Stomach (tissue), 8 donors: ENCODE measurements at regions not wholly inside any gene's neighbourhood (a gene's known extent, or its start where the extent isn't known, plus 50 kb on each side); places are given as distances from the start of the nearest gene placed in this dataset.
A peak's percentile ranks its signal among the peaks of the same experiment; 100 is the strongest.

Source experiments
- DNase-seq, 2 donors: peaks; one replicate each; pipeline versions ENCODE4 v3.0.0 to v3.0.0-alpha.2; 2013 to 2019
- H3K27ac ChIP-seq, 5 donors: fragments of 200-600 bp in 4 of 5; sonication (generic) in 4 of 5; one replicate each; pipeline ENCODE4 v1.5.1; 2013 to 2019; ENCODE audit warnings: mild to moderate bottlenecking in 1 of 5, moderate library complexity in 1 of 5
- H3K27me3 ChIP-seq, 3 donors: fragments of 200-600 bp; sonication (generic); one replicate each; pipeline ENCODE4 v1.5.1; 2017 to 2019; ENCODE audit warnings: mixed run types in 1 of 3
- H3K36me3 ChIP-seq, 4 donors: fragments of 200-600 bp; sonication (generic); 1 replicate in 3 of 4; 2 replicates in 1 of 4; pipeline ENCODE4 v1.5.1; 2016 to 2019
- H3K4me1 ChIP-seq, 4 donors: fragments of 200-600 bp; sonication (generic); one replicate each; pipeline ENCODE4 v1.5.1; 2016 to 2019
- H3K4me3 ChIP-seq, 4 donors: fragments of 200-600 bp; sonication (generic) in 3 of 4; one replicate each; pipeline ENCODE4 v1.5.1; 2016 to 2019; ENCODE audit warnings: mild to moderate bottlenecking in 1 of 4
- H3K9me3 ChIP-seq, 4 donors: fragments of 200-600 bp; sonication (generic); one replicate each; pipeline ENCODE4 v1.5.1; 2016 to 2019
- CTCF ChIP-seq, 7 experiments: fragments of 450-650 bp in 4 of 7; fragments of 200-600 bp in 3 of 7; sonication (generic) in 3 of 7; IDR thresholded peaks; one replicate each; pipeline ENCODE4 v1.5.1; 2016 to 2019; ENCODE audit warnings: antibody characterized with exemption in 7 of 7, control low read depth in 2 of 7, mild to moderate bottlenecking in 1 of 7
- EP300 ChIP-seq: sonication (generic); formaldehyde crosslinking; IDR thresholded peaks from one replicate; pipeline ENCODE4 v1.6.1; 2017; ENCODE audit warnings: antibody characterized with exemption
- POLR2A ChIP-seq, 4 donors: fragments of 450-650 bp; IDR thresholded peaks; one replicate each; pipeline ENCODE4 v1.6.1; 2016; ENCODE audit warnings: antibody characterized with exemption in 4 of 4, control low read depth in 2 of 4, mild to moderate bottlenecking in 1 of 4, moderate library complexity in 1 of 4
- POLR2AphosphoS5 ChIP-seq, 3 donors: sonication (generic); formaldehyde crosslinking; IDR thresholded peaks; one replicate each; pipeline ENCODE4 v1.6.1; 2016; ENCODE audit warnings: antibody characterized with exemption in 3 of 3
- WGBS, 5 donors: extraction: QIAGEN DNeasy Blood & Tissue Kit in 3 of 5; methylation state at CpG; one replicate each; pipeline versions ENCODE4 v1.1.5 to v1.1.7; 2013 to 2018; 5-methylcytosine and 5-hydroxymethylcytosine counted together
- intact Hi-C: fragments of 100-400 bp; cut with DNase I; formaldehyde crosslinking; loops from one replicate; pipeline ENCODE4 v1.15.1; 2023; ENCODE audit warnings: low total_unique reads
- donor health status: healthy with polysubstance abuse.
- donor health status: Bipolar disorder and iron deficiency.
- donor health status: healthy.

- WGBS, 5 donors = 78 to 90% (median 82%) methylated on average over 3 of the region's 3 CpGs
- Histone ChIP-seq H3K27ac (no peak overlapping the region), H3K9me3 (no peaks in the 10 kb centered on the region)
Observed at GRCh38 chr1:101185421-101185820, 51.4 kb upstream of the S1PR1 start.

GRCh38 chr1:101183388-101183699 lies 53.5 kb upstream of the S1PR1 start:
- TF ChIP-seq POLR2AphosphoS5 (IDR thresholded peaks at IDR 0.05) (no peak), EP300 (no peak), CTCF (IDR thresholded peaks at IDR 0.05) (no peak), POLR2A (IDR thresholded peaks at IDR 0.05) (no peak)
- no peaks in the 10 kb centered on the region for H3K9me3 ChIP-seq
- 34 to 55% (median 35%) methylated on average over 3 of the region's 3 CpGs for WGBS, 5 donors
- intact Hi-C loops = no loop called here
- H3K4me3 ChIP-seq = no peak overlapping the region
- no peak overlapping the region for H3K27ac ChIP-seq
- H3K4me1 ChIP-seq = no peaks in the 10 kb centered on the region
- H3K27me3 ChIP-seq = no peaks in the 10 kb centered on the region
- H3K36me3 ChIP-seq = no peaks in the 10 kb centered on the region
- no peak for DNase-seq

More at GRCh38 chr1:101185421-101185820, 51.4 kb upstream of the S1PR1 start:
- Histone ChIP-seq H3K27me3 (no peaks in the 10 kb centered on the region), H3K36me3 (no peaks in the 10 kb centered on the region), H3K4me3 (no peak overlapping the region), H3K4me1 (no peaks in the 10 kb centered on the region)
- DNase-seq = no peak
- TF ChIP-seq POLR2AphosphoS5 (IDR thresholded peaks at IDR 0.05) = no peak
- TF ChIP-seq CTCF (IDR thresholded peaks at IDR 0.05) = no peak
- no peak for TF ChIP-seq EP300
- no peak for TF ChIP-seq POLR2A (IDR thresholded peaks at IDR 0.05)
- intact Hi-C loops = no loop called here

- intact Hi-C loops = no loop called here
- Histone ChIP-seq H3K36me3 (no peaks in the 10 kb centered on the region), H3K9me3 (no peaks in the 10 kb centered on the region), H3K27me3 (no peaks in the 10 kb centered on the region), H3K27ac (peak overlapping the region in 2 of 5 donors; percentile 7 to 35), H3K4me3 (no peak overlapping the region), H3K4me1 (no peaks in the 10 kb centered on the region)
- no peak for DNase-seq
- TF ChIP-seq POLR2AphosphoS5 (IDR thresholded peaks at IDR 0.05) (no peak), CTCF (IDR thresholded peaks at IDR 0.05) (no peak), POLR2A (IDR thresholded peaks at IDR 0.05) (no peak), EP300 (no peak)
Observed at GRCh38 chr1:101182627-101183387, 54.0 kb upstream of the S1PR1 start.

GRCh38 chr1:101181930-101182329 lies 54.9 kb upstream of the S1PR1 start:
- DNase-seq = peak in 1 of 2 donors; percentile 6
- intact Hi-C loops = no loop called here

More at GRCh38 chr1:101181930-101182329, 54.9 kb upstream of the S1PR1 start:
- peak overlapping the region in 3 of 5 donors; percentile 7 to 45 (median 35) for H3K27ac ChIP-seq
- H3K4me1 ChIP-seq = no peaks in the 10 kb centered on the region
- WGBS, 5 donors = 69 to 82% (median 72%) methylated on average over 5 of the region's 5 CpGs
- no peaks in the 10 kb centered on the region for H3K9me3 ChIP-seq
- no peaks in the 10 kb centered on the region for H3K36me3 ChIP-seq
- TF ChIP-seq EP300 (no peak), POLR2AphosphoS5 (IDR thresholded peaks at IDR 0.05) (peak in 2 of 3 donors; percentile 43 to 49), CTCF (IDR thresholded peaks at IDR 0.05) (no peak)
- H3K27me3 ChIP-seq = no peaks in the 10 kb centered on the region
- H3K4me3 ChIP-seq = no peak overlapping the region
